SK-N-MC (cell line): ENCODE measurements at regions not wholly inside any gene's neighbourhood (a gene's known extent, or its start where the extent isn't known, plus 50 kb on each side); places are given as distances from the start of the nearest gene placed in this dataset.

ENCODE experiments used
- EZH2 ChIP-seq: fragments of 200-600 bp; sonication (generic); IDR thresholded peaks from one replicate; pipeline ENCODE4 v1.6.1; 2017; ENCODE audit warnings: antibody characterized with exemption
- FOXP2 ChIP-seq: optimal IDR thresholded peaks from 2 replicates; pipeline ENCODE3; 2011; ENCODE audit warnings: mild to moderate bottlenecking, moderate library complexity; ENCODE audit not compliant: insufficient read depth; ENCODE audit errors: extremely low read length, control extremely low read depth
- POLR2AphosphoS5 ChIP-seq: IDR thresholded peaks from 2 replicates; pipeline ENCODE4 v1.6.1; 2012; ENCODE audit warnings: mild to moderate bottlenecking, low read depth, low read length, borderline replicate concordance

- TF ChIP-seq POLR2AphosphoS5 = no peak
- TF ChIP-seq EZH2 = no peak
- TF ChIP-seq FOXP2 = no peak
Observed at GRCh38 chr5:175328176-175328575, 115.8 kb downstream of the DRD1 start.
